BE2C (cell line): ENCODE measurements at regions not wholly inside any gene's neighbourhood (a gene's known extent, or its start where the extent isn't known, plus 50 kb on each side); places are given as distances from the start of the nearest gene placed in this dataset.

Experiments
- DNase-seq: peaks from one replicate; pipeline ENCODE4 v3.0.0-alpha.2; 2020
- H3K27me3 ChIP-seq: fragments of 250-450 bp; sonication (Bioruptor Pico); 2 replicates; pipeline ENCODE4 v1.5.1; 2020; ENCODE audit warnings: mild to moderate bottlenecking
- H3K36me3 ChIP-seq: fragments of 250-450 bp; sonication (Bioruptor Pico); 2 replicates; pipeline ENCODE4 v1.5.1; 2020; ENCODE audit warnings: mild to moderate bottlenecking
- H3K4me1 ChIP-seq: fragments of 250-450 bp; sonication (Bioruptor Pico); 2 replicates; pipeline ENCODE4 v1.5.1; 2020
- H3K4me3 ChIP-seq: 2 replicates; pipeline ENCODE4 v1.5.1; 2011; ENCODE audit warnings: low read depth, low read length
- H3K9me3 ChIP-seq: fragments of 250-450 bp; sonication (Bioruptor Pico); 2 replicates; pipeline ENCODE4 v1.5.1; 2020
- CTCF ChIP-seq: IDR thresholded peaks from 2 replicates; pipeline ENCODE4 v1.5.1; 2012; ENCODE audit warnings: mild to moderate bottlenecking, low read depth, low read length

GRCh38 chr14:98408024-98408555 is 863.9 kb downstream of the BCL11B start:
- no peaks in the 10 kb centered on the region for H3K27me3 ChIP-seq
- TF ChIP-seq CTCF = no peak

GRCh38 chr14:98408713-98409112 is 863.3 kb downstream of the BCL11B start:
- no peak for DNase-seq
- Histone ChIP-seq H3K4me1 (no peaks in the 10 kb centered on the region), H3K36me3 (no peaks in the 10 kb centered on the region), H3K27me3 (no peaks in the 10 kb centered on the region), H3K9me3 (no peaks in the 10 kb centered on the region), H3K4me3 (no peak overlapping the region)
- TF ChIP-seq CTCF = no peak

More at GRCh38 chr14:98408024-98408555, 863.9 kb downstream of the BCL11B start:
- no peak overlapping the region for H3K4me3 ChIP-seq
- H3K4me1 ChIP-seq = no peaks in the 10 kb centered on the region
- H3K9me3 ChIP-seq = no peaks in the 10 kb centered on the region
- no peak for DNase-seq
- H3K36me3 ChIP-seq = no peaks in the 10 kb centered on the region

- no peak for DNase-seq
- no peaks in the 10 kb centered on the region for H3K27me3 ChIP-seq
- no peak for TF ChIP-seq CTCF
- no peaks in the 10 kb centered on the region for H3K36me3 ChIP-seq
- no peaks in the 10 kb centered on the region; the same call in 1 of the 2 replicates for H3K9me3 ChIP-seq
- no peak overlapping the region for H3K4me3 ChIP-seq
- no peaks in the 10 kb centered on the region for H3K4me1 ChIP-seq
These were observed 860.8 kb downstream of the BCL11B start for GRCh38 chr14:98411154-98411553.

GRCh38 chr14:98412431-98412830 is 859.6 kb downstream of the BCL11B start:
- H3K9me3 ChIP-seq = no peaks in the 10 kb centered on the region; the same call in 1 of the 2 replicates
- H3K36me3 ChIP-seq = no peaks in the 10 kb centered on the region
- TF ChIP-seq CTCF = no peak
- no peaks in the 10 kb centered on the region for H3K27me3 ChIP-seq
- H3K4me3 ChIP-seq = no peak overlapping the region
- H3K4me1 ChIP-seq = no peaks in the 10 kb centered on the region
- no peak for DNase-seq

GRCh38 chr14:98415766-98416165 is 856.2 kb downstream of the BCL11B start:
- no peaks in the 10 kb centered on the region for H3K4me1 ChIP-seq
- no peak for DNase-seq
- H3K27me3 ChIP-seq = no peaks in the 10 kb centered on the region
- no peak overlapping the region for H3K4me3 ChIP-seq
- H3K36me3 ChIP-seq = no peaks in the 10 kb centered on the region
- no peaks in the 10 kb centered on the region; the same call in 1 of the 2 replicates for H3K9me3 ChIP-seq
- no peak for TF ChIP-seq CTCF

- H3K36me3 ChIP-seq = no peaks in the 10 kb centered on the region
- H3K4me1 ChIP-seq = no peaks in the 10 kb centered on the region
- H3K9me3 ChIP-seq = no peaks in the 10 kb centered on the region; the same call in 1 of the 2 replicates
- TF ChIP-seq CTCF = no peak
- no peak overlapping the region for H3K4me3 ChIP-seq
- no peaks in the 10 kb centered on the region for H3K27me3 ChIP-seq
- no peak for DNase-seq
These were observed 855.0 kb downstream of the BCL11B start for GRCh38 chr14:98417001-98417400.
